ENCODE measurements at regions not wholly inside any gene's neighbourhood (a gene's known extent, or its start where the extent isn't known, plus 50 kb on each side); places are given as distances from the start of the nearest gene placed in this dataset.

GRCh38 chr1:14494911-14495310 is 103.6 kb upstream of the KAZN start:
- no peaks in the 10 kb centered on the region for H3K36me3 ChIP-seq (ENCODE audit: low read depth)
- no peaks in the 10 kb centered on the region for H3K4me1 ChIP-seq (replicated peaks; ENCODE audit: insufficient read depth)
- no peak overlapping the region for H3K4me3 ChIP-seq
- TF ChIP-seq CTCF (conservative IDR thresholded peaks at IDR 0.05) (no peak), EZH2 (IDR thresholded peaks at IDR 0.05; ENCODE audit: low read depth) (no peak)
- ChIA-PET POLR2A (ENCODE audit: unreplicated experiment) (no interaction called here), CTCF (no interaction called here)
- H3F3A ChIP-seq (ENCODE audit: insufficient read depth, low read depth), result no peaks in the 10 kb centered on the region
- H2AFZ ChIP-seq, result no peak overlapping the region
- H3K9me2 ChIP-seq (ENCODE audit: insufficient read depth), result no peaks in the 10 kb centered on the region
- H3K79me2 ChIP-seq (ENCODE audit: low read depth), result no peaks in the 10 kb centered on the region
- H3K27ac ChIP-seq, result no peak overlapping the region
- H3K9me3 ChIP-seq (ENCODE audit: insufficient read depth, low read depth), result no peaks in the 10 kb centered on the region
- H4K20me1 ChIP-seq (ENCODE audit: insufficient read depth), result no peaks in the 10 kb centered on the region
- intact Hi-C loops (cut with micrococcal nuclease; ENCODE audit: unreplicated experiment), result no loop called here
- no peaks in the 10 kb centered on the region; the same call in 1 of the 2 replicates for H3K27me3 ChIP-seq (ENCODE audit: insufficient read depth, low read depth)
- DNase-seq, result no peak
- BruUV-seq (replicated peaks), result no TSS peak
- H3K4me2 ChIP-seq, result no peak overlapping the region

- no peaks in the 10 kb centered on the region for H3K79me2 ChIP-seq (ENCODE audit: low read depth)
- H3K9me2 ChIP-seq (ENCODE audit: insufficient read depth), result no peaks in the 10 kb centered on the region
- no peaks in the 10 kb centered on the region for H3K4me1 ChIP-seq (replicated peaks; ENCODE audit: insufficient read depth)
- ChIA-PET CTCF (no interaction called here), POLR2A (ENCODE audit: unreplicated experiment) (no interaction called here)
- H3K27me3 ChIP-seq (ENCODE audit: insufficient read depth, low read depth), result no peaks in the 10 kb centered on the region; the same call in 1 of the 2 replicates
- no peak overlapping the region for H3K4me3 ChIP-seq
- no peaks in the 10 kb centered on the region for H3K9me3 ChIP-seq (ENCODE audit: insufficient read depth, low read depth)
- H4K20me1 ChIP-seq (ENCODE audit: insufficient read depth), result no peaks in the 10 kb centered on the region
- no TSS peak for BruUV-seq (replicated peaks)
- no peak overlapping the region for H3K4me2 ChIP-seq
- DNase-seq, result no peak
- intact Hi-C loops (cut with micrococcal nuclease; ENCODE audit: unreplicated experiment), result no loop called here
- no peak overlapping the region for H2AFZ ChIP-seq
- TF ChIP-seq EZH2 (IDR thresholded peaks at IDR 0.05; ENCODE audit: low read depth), result no peak
- no peak for TF ChIP-seq CTCF (conservative IDR thresholded peaks at IDR 0.05)
- no peak overlapping the region for H3K27ac ChIP-seq
- no peaks in the 10 kb centered on the region for H3F3A ChIP-seq (ENCODE audit: insufficient read depth, low read depth)
- H3K36me3 ChIP-seq (ENCODE audit: low read depth), result no peaks in the 10 kb centered on the region
These were observed 103.1 kb upstream of the KAZN start for GRCh38 chr1:14495381-14495780.

GRCh38 chr1:14495996-14496395 is 102.5 kb upstream of the KAZN start:
- no peaks in the 10 kb centered on the region for H4K20me1 ChIP-seq (ENCODE audit: insufficient read depth)
- H2AFZ ChIP-seq, result no peak overlapping the region
- no peak overlapping the region for H3K4me3 ChIP-seq
- DNase-seq, result no peak
- H3K4me2 ChIP-seq, result no peak overlapping the region
- no peaks in the 10 kb centered on the region for H3F3A ChIP-seq (ENCODE audit: insufficient read depth, low read depth)
- no peaks in the 10 kb centered on the region; the same call in 1 of the 2 replicates for H3K27me3 ChIP-seq (ENCODE audit: insufficient read depth, low read depth)
- ChIA-PET POLR2A (ENCODE audit: unreplicated experiment) (no interaction called here), CTCF (no interaction called here)
- no peak overlapping the region for H3K27ac ChIP-seq
- intact Hi-C loops (cut with micrococcal nuclease; ENCODE audit: unreplicated experiment), result no loop called here
- no peaks in the 10 kb centered on the region for H3K9me2 ChIP-seq (ENCODE audit: insufficient read depth)
- TF ChIP-seq EZH2 (IDR thresholded peaks at IDR 0.05; ENCODE audit: low read depth) (no peak), CTCF (conservative IDR thresholded peaks at IDR 0.05) (no peak)
- no peaks in the 10 kb centered on the region for H3K4me1 ChIP-seq (replicated peaks; ENCODE audit: insufficient read depth)
- no peaks in the 10 kb centered on the region for H3K36me3 ChIP-seq (ENCODE audit: low read depth)
- no peaks in the 10 kb centered on the region for H3K79me2 ChIP-seq (ENCODE audit: low read depth)
- no peaks in the 10 kb centered on the region for H3K9me3 ChIP-seq (ENCODE audit: insufficient read depth, low read depth)
- no TSS peak for BruUV-seq (replicated peaks)

All from PC-9 (cell line).